ENCODE measurements at regions not wholly inside any gene's neighbourhood (a gene's known extent, or its start where the extent isn't known, plus 50 kb on each side); places are given as distances from the start of the nearest gene placed in this dataset.

DNA sequence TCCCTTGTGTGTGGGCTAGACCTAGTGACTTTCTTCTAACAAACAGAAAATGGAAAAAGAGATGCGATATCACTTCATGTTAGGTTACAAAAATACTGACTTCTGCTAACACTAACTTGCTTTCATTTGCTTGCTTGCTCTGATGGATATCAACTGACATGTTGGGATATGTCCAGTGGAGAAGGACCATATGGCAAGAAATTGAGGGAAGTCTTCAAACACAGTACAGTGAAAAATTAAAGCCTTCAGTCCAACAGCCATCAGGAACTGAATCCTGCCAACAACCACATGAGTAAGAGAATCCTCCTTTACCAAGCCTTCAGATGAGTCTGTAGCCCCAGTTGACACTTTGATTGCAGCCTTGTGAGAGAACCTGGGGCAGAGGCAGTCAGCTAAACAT, 143.9 kb downstream of the MAIP1 start:
- H3K36me3 ChIP-seq (ENCODE audit: insufficient read depth, insufficient read length, low read length) = no peaks in the 10 kb centered on the region
- H3K9me3 ChIP-seq (ENCODE audit: insufficient read depth, low read length) = no peaks in the 10 kb centered on the region
- no peak overlapping the region for H3K4me3 ChIP-seq (ENCODE audit: insufficient read length, low read depth)
- no peaks in the 10 kb centered on the region for H3K27me3 ChIP-seq (ENCODE audit: insufficient read depth, insufficient read length)
- no peaks in the 10 kb centered on the region for H3K4me1 ChIP-seq (ENCODE audit: insufficient read depth, insufficient read length)
- DNase-seq (ENCODE audit: low read depth, low spot score) = no peak
- H3K9ac ChIP-seq (ENCODE audit: insufficient read length, low read depth) = no peak overlapping the region
- TF ChIP-seq ZNF274 (IDR thresholded peaks at IDR 0.05; ENCODE audit: low read depth, low read length) (no peak), YY1 (IDR thresholded peaks at IDR 0.05; ENCODE audit: insufficient read depth, insufficient read length) (no peak), SUZ12 (IDR thresholded peaks at IDR 0.05; ENCODE audit: extremely low read depth, insufficient read depth, insufficient read length) (no peak)

DNA sequence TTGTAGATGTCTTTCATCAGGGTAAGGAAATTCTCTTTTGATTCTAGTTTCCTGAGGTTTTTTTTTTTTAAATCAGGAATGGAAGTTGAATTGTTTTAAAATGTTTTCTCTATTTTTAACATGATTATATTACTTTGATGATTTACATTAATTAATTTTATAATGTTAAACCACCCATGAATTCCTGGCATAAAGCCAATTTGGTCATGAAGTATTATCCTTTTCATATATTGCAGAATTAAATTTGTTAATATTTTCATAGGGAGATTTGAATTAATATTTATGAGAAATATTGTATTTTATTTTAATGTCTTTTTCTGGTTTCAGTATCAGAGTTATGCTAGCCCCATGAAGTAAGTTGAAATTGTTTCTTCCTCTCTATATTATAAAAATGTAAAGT, 144.6 kb downstream of the MAIP1 start:
- Histone ChIP-seq H3K4me1 (ENCODE audit: insufficient read depth, insufficient read length) (no peaks in the 10 kb centered on the region), H3K27me3 (ENCODE audit: insufficient read depth, insufficient read length) (no peaks in the 10 kb centered on the region), H3K9me3 (ENCODE audit: insufficient read depth, low read length) (no peaks in the 10 kb centered on the region), H3K36me3 (ENCODE audit: insufficient read depth, insufficient read length, low read length) (no peaks in the 10 kb centered on the region), H3K9ac (ENCODE audit: insufficient read length, low read depth) (no peak overlapping the region), H3K4me3 (ENCODE audit: insufficient read length, low read depth) (no peak overlapping the region)
- TF ChIP-seq YY1 (IDR thresholded peaks at IDR 0.05; ENCODE audit: insufficient read depth, insufficient read length) (no peak), SUZ12 (IDR thresholded peaks at IDR 0.05; ENCODE audit: extremely low read depth, insufficient read depth, insufficient read length) (no peak), ZNF274 (IDR thresholded peaks at IDR 0.05; ENCODE audit: low read depth, low read length) (no peak)
- DNase-seq (ENCODE audit: low read depth, low spot score) = no peak

DNA sequence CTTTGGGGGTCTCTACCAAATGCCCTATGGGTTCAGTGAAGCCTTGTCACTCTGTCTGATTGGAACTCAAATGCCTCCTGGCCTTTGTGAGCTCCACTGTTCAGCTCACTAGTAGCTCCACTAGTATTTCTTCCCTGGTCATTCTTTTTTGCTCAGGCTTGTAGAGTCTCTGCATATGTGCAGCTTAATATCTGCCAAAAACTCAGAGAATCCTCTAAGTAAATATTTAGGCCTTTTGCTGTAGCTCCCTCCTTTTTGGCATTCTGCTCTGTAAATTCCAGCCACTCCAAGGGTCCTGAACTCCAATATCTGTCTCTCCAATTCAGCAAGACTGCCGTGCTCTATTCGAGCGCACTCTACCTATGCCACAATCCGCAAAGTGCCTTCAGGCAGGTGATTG, 146.5 kb downstream of the MAIP1 start:
- no peak for DNase-seq (ENCODE audit: low read depth, low spot score)
- Histone ChIP-seq H3K4me1 (ENCODE audit: insufficient read depth, insufficient read length) (no peaks in the 10 kb centered on the region), H3K9ac (ENCODE audit: insufficient read length, low read depth) (no peak overlapping the region), H3K36me3 (ENCODE audit: insufficient read depth, insufficient read length, low read length) (no peaks in the 10 kb centered on the region), H3K4me3 (ENCODE audit: insufficient read length, low read depth) (no peak overlapping the region), H3K9me3 (ENCODE audit: insufficient read depth, low read length) (no peaks in the 10 kb centered on the region), H3K27me3 (ENCODE audit: insufficient read depth, insufficient read length) (no peaks in the 10 kb centered on the region)
- TF ChIP-seq SUZ12 (IDR thresholded peaks at IDR 0.05; ENCODE audit: extremely low read depth, insufficient read depth, insufficient read length) (no peak), YY1 (IDR thresholded peaks at IDR 0.05; ENCODE audit: insufficient read depth, insufficient read length) (no peak), ZNF274 (IDR thresholded peaks at IDR 0.05; ENCODE audit: low read depth, low read length) (no peak)

DNA sequence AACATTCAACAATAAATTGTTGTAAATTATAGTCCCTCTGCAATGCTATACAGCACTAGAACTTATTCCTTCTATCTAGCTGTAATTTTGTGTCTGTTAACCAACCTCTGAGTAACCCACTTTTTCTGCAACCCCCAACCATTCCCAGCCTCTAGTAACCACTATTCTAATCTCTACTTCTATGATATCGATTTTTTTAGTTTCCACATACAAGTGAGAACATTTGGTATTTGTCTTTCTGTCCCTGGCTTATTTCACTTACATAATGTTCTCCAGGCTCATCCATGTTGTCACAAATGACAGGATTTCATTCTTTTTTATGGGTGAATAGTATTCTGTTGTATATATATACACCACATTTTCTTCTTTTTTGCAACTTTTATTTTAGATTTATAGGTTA, 147.6 kb downstream of the MAIP1 start:
- Histone ChIP-seq H3K9ac (ENCODE audit: insufficient read length, low read depth) (no peak overlapping the region), H3K9me3 (ENCODE audit: insufficient read depth, low read length) (no peaks in the 10 kb centered on the region), H3K27me3 (ENCODE audit: insufficient read depth, insufficient read length) (no peaks in the 10 kb centered on the region), H3K36me3 (ENCODE audit: insufficient read depth, insufficient read length, low read length) (no peaks in the 10 kb centered on the region), H3K4me1 (ENCODE audit: insufficient read depth, insufficient read length) (no peaks in the 10 kb centered on the region), H3K4me3 (ENCODE audit: insufficient read length, low read depth) (no peak overlapping the region)
- TF ChIP-seq SUZ12 (IDR thresholded peaks at IDR 0.05; ENCODE audit: extremely low read depth, insufficient read depth, insufficient read length) (no peak), ZNF274 (IDR thresholded peaks at IDR 0.05; ENCODE audit: low read depth, low read length) (no peak), YY1 (IDR thresholded peaks at IDR 0.05; ENCODE audit: insufficient read depth, insufficient read length) (no peak)
- DNase-seq (ENCODE audit: low read depth, low spot score) = no peak

DNA sequence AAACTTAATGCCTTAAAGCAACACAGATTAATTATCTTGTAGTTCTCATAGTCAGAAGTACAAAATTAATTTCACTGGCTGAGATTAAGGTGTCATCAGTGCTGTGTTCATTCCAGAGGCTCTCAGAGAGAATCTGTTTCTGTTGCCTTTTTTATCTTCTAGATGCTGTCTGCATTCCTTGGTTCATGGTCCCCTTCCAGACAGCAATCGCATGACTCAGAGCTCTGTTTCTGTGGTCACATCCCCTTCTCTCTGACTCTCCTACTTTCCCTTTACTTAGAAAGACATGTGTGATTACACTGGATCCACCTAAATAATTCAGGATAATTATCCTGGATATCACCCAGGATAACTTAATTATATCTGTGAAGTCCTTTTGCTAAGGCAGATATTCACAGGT, 148.6 kb downstream of the MAIP1 start:
- Histone ChIP-seq H3K27me3 (ENCODE audit: insufficient read depth, insufficient read length) (no peaks in the 10 kb centered on the region), H3K36me3 (ENCODE audit: insufficient read depth, insufficient read length, low read length) (no peaks in the 10 kb centered on the region), H3K4me1 (ENCODE audit: insufficient read depth, insufficient read length) (no peaks in the 10 kb centered on the region), H3K9ac (ENCODE audit: insufficient read length, low read depth) (no peak overlapping the region), H3K4me3 (ENCODE audit: insufficient read length, low read depth) (no peak overlapping the region), H3K9me3 (ENCODE audit: insufficient read depth, low read length) (no peaks in the 10 kb centered on the region)
- no peak for DNase-seq (ENCODE audit: low read depth, low spot score)
- no peak for TF ChIP-seq ZNF274 (IDR thresholded peaks at IDR 0.05; ENCODE audit: low read depth, low read length)
- TF ChIP-seq SUZ12 (IDR thresholded peaks at IDR 0.05; ENCODE audit: extremely low read depth, insufficient read depth, insufficient read length) = no peak
- TF ChIP-seq YY1 (IDR thresholded peaks at IDR 0.05; ENCODE audit: insufficient read depth, insufficient read length) = no peak

DNA sequence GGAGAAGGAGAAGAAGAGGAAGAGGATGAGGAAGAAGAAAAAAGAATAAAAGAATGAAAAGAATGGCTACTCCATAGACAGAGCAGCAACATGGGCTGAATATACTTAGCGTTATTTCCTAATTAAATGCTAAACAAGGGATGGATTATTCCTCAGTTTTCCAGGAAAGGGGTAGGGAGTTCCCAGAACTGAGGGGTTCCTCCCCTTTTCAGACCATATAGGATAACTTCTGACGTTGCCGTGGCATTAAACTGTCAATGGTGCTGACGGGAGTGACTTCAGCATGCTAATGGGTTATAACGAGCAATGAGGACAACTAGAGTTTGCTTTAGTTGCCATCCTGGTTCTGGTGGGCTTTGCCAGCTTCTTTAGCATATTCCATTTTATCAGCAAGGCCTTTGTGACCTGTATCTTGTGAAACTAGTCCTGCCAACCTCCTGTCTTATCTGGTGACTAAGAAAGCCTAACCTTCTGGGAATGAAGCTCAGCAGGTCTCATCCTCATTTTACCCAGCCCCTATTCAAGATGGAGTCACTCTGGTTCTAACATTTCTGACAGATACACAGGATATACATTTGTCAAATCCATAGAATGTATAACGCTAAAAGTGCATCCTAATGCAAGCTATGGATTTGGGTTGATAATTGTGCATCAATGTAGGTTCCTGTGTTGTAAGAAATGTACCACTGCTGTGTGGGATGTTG, 152.3 kb downstream of the MAIP1 start:
- no peak for DNase-seq (ENCODE audit: low read depth, low spot score)
- H3K4me3 ChIP-seq (ENCODE audit: insufficient read length, low read depth) = no peak overlapping the region
- H3K36me3 ChIP-seq (ENCODE audit: insufficient read depth, insufficient read length, low read length) = no peaks in the 10 kb centered on the region
- no peaks in the 10 kb centered on the region for H3K4me1 ChIP-seq (ENCODE audit: insufficient read depth, insufficient read length)
- TF ChIP-seq SUZ12 (IDR thresholded peaks at IDR 0.05; ENCODE audit: extremely low read depth, insufficient read depth, insufficient read length) (no peak), ZNF274 (IDR thresholded peaks at IDR 0.05; ENCODE audit: low read depth, low read length) (no peak), YY1 (IDR thresholded peaks at IDR 0.05; ENCODE audit: insufficient read depth, insufficient read length) (no peak)
- no peaks in the 10 kb centered on the region for H3K9me3 ChIP-seq (ENCODE audit: insufficient read depth, low read length)
- no peaks in the 10 kb centered on the region for H3K27me3 ChIP-seq (ENCODE audit: insufficient read depth, insufficient read length)
- no peak overlapping the region for H3K9ac ChIP-seq (ENCODE audit: insufficient read length, low read depth)

DNA sequence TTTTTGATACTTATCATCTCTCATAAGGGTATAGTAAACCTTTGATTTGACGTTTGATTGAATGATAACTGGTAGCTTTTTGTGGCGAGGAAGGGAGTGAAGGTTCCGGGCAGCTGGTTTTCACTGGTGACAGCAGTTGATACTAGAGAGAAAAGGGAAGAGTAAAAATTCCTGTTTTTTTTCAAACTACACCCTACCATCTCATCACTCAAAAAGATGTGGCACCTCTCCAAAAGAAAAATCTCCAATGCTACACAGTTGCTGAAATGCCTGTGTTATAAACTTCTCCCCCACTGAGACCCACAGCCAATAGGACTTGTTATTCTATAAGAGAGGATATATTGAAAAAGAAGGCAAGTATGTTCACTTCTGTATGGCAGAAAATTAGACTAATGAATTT, 154.0 kb downstream of the MAIP1 start:
- H3K4me1 ChIP-seq (ENCODE audit: insufficient read depth, insufficient read length) = no peaks in the 10 kb centered on the region
- no peak overlapping the region for H3K9ac ChIP-seq (ENCODE audit: insufficient read length, low read depth)
- no peaks in the 10 kb centered on the region for H3K36me3 ChIP-seq (ENCODE audit: insufficient read depth, insufficient read length, low read length)
- no peak overlapping the region for H3K4me3 ChIP-seq (ENCODE audit: insufficient read length, low read depth)
- no peaks in the 10 kb centered on the region for H3K27me3 ChIP-seq (ENCODE audit: insufficient read depth, insufficient read length)
- DNase-seq (ENCODE audit: low read depth, low spot score) = no peak
- H3K9me3 ChIP-seq (ENCODE audit: insufficient read depth, low read length) = no peaks in the 10 kb centered on the region
- TF ChIP-seq YY1 (IDR thresholded peaks at IDR 0.05; ENCODE audit: insufficient read depth, insufficient read length) (no peak), SUZ12 (IDR thresholded peaks at IDR 0.05; ENCODE audit: extremely low read depth, insufficient read depth, insufficient read length) (no peak), ZNF274 (IDR thresholded peaks at IDR 0.05; ENCODE audit: low read depth, low read length) (no peak)
